ENCODE measurements at regions not wholly inside any gene's neighbourhood (a gene's known extent, or its start where the extent isn't known, plus 50 kb on each side); places are given as distances from the start of the nearest gene placed in this dataset.

DNA sequence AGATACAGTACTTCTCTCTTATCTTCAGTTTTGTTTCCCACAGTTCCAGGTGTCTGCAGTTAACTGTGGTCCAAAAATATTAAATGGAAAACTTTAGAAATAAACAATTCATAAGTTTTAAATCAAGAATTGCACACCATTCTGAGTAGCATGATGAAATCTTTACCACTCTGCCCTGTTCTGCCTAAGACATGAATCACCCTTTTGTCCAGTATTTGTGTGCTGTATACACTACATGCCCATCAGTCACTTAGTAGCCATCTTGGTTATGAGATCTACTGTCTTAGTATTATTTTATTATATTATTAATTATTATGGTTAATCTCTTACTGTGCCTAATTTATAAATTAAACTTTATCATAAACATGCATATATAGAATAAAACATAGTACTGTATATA, 279.0 kb downstream of the OGFRL1 start:
- Histone ChIP-seq H4K5ac (ENCODE audit: insufficient read length, low read depth, low read length) (no peak overlapping the region), H4K8ac (replicated peaks; ENCODE audit: insufficient read length, low read depth, low read length) (no peak overlapping the region), H2BK120ac (ENCODE audit: low read depth, low read length, poor library complexity, severe bottlenecking) (no peak overlapping the region), H2AK5ac (ENCODE audit: insufficient read length, low read length) (no peak overlapping the region), H4K91ac (ENCODE audit: insufficient read length, low read depth, low read length) (no peak overlapping the region), H3K4me2 (ENCODE audit: insufficient read depth, insufficient read length, low read length) (no peak overlapping the region), H4K20me1 (ENCODE audit: control insufficient read depth, insufficient read depth, insufficient read length) (no peaks in the 10 kb centered on the region), H3K27me3 (ENCODE audit: insufficient read depth, low read length) (no peaks in the 10 kb centered on the region), H2BK15ac (ENCODE audit: low read depth, low read length) (no peak overlapping the region), H2BK5ac (ENCODE audit: insufficient read length, low read length) (no peak overlapping the region), H3K14ac (ENCODE audit: insufficient read depth, low read length) (no peak overlapping the region), H2BK20ac (ENCODE audit: low read depth, low read length, poor library complexity, severe bottlenecking) (no peak overlapping the region), H3K56ac (ENCODE audit: insufficient read length, low read depth, low read length) (no peak overlapping the region), H3K4me1 (ENCODE audit: insufficient read depth, low read length) (no peaks in the 10 kb centered on the region), H3K23me2 (ENCODE audit: insufficient read length, low read depth, low read length, poor library complexity, severe bottlenecking) (no peaks in the 10 kb centered on the region), H3K4ac (ENCODE audit: low read depth, low read length) (no peak overlapping the region), H3K9me3 (ENCODE audit: control insufficient read depth, low read depth, low read length) (no peaks in the 10 kb centered on the region), H2BK12ac (ENCODE audit: insufficient read length, low read depth, low read length) (no peak overlapping the region), H3K79me2 (ENCODE audit: insufficient read depth, low read length) (no peaks in the 10 kb centered on the region), H3T11ph (ENCODE audit: low read length) (no peak overlapping the region), H3K18ac (ENCODE audit: insufficient read length, low read depth, low read length) (no peak overlapping the region), H3K79me1 (ENCODE audit: insufficient read depth, low read depth, low read length, poor library complexity, severe bottlenecking) (no peaks in the 10 kb centered on the region), H3K9ac (ENCODE audit: extremely low read depth, insufficient read length, low read length) (no peak overlapping the region), H2AFZ (ENCODE audit: low read length) (no peak overlapping the region), H3K27ac (ENCODE audit: insufficient read length, low read depth, low read length) (no peak overlapping the region), H3K23ac (ENCODE audit: insufficient read length, low read depth, low read length) (no peak overlapping the region)
- TF ChIP-seq, protein P1, sequence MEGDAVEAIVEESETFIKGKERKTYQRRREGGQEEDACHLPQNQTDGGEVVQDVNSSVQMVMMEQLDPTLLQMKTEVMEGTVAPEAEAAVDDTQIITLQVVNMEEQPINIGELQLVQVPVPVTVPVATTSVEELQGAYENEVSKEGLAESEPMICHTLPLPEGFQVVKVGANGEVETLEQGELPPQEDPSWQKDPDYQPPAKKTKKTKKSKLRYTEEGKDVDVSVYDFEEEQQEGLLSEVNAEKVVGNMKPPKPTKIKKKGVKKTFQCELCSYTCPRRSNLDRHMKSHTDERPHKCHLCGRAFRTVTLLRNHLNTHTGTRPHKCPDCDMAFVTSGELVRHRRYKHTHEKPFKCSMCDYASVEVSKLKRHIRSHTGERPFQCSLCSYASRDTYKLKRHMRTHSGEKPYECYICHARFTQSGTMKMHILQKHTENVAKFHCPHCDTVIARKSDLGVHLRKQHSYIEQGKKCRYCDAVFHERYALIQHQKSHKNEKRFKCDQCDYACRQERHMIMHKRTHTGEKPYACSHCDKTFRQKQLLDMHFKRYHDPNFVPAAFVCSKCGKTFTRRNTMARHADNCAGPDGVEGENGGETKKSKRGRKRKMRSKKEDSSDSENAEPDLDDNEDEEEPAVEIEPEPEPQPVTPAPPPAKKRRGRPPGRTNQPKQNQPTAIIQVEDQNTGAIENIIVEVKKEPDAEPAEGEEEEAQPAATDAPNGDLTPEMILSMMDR (conservative IDR thresholded peaks at IDR 0.05) = no peak
- H3K4me1 Mint-ChIP-seq = no peaks in the 10 kb centered on the region
- H3K27ac Mint-ChIP-seq = no peak overlapping the region
- no peak overlapping the region for H3K4me3 Mint-ChIP-seq
- DNase-seq = no peak
- peaks cover 3 to 9% of the 10 kb centered on the region in 2 experiments; a peak in 4 of 5 replicates for H3K9me3 Mint-ChIP-seq
- H3K27me3 Mint-ChIP-seq (ENCODE audit: low read depth) = no peaks in the 10 kb centered on the region
- H3K36me3 Mint-ChIP-seq (ENCODE audit: insufficient read depth in 1 of 3, low read depth in 3 of 3) = no peaks in the 10 kb centered on the region
